Uterus (tissue), 3 donors: ENCODE measurements at regions not wholly inside any gene's neighbourhood (a gene's known extent, or its start where the extent isn't known, plus 50 kb on each side); places are given as distances from the start of the nearest gene placed in this dataset.

ENCODE experiments used
- DNase-seq, 2 donors: peaks; one replicate each; pipeline ENCODE4 v3.0.0-alpha.2; 2019 to 2020
- H3K27ac ChIP-seq, 2 donors: fragments of 200-600 bp; sonication (generic); 1 replicate in 1 of 2; 2 replicates in 1 of 2; pipeline ENCODE4 v1.5.1; 2016 to 2018
- H3K27me3 ChIP-seq, 2 donors: fragments of 200-600 bp; sonication (generic); one replicate each; pipeline ENCODE4 v1.5.1; 2018 to 2019; ENCODE audit warnings: control low read depth in 1 of 2
- H3K36me3 ChIP-seq, 2 donors: fragments of 200-600 bp; sonication (generic); one replicate each; pipeline ENCODE4 v1.5.1; 2019; ENCODE audit warnings: control low read depth in 1 of 2
- H3K4me1 ChIP-seq, 2 donors: fragments of 200-600 bp; sonication (generic); one replicate each; pipeline ENCODE4 v1.5.1; 2018 to 2019; ENCODE audit warnings: control low read depth in 1 of 2
- H3K4me3 ChIP-seq, 2 donors: fragments of 200-600 bp; sonication (generic); 1 replicate in 1 of 2; 2 replicates in 1 of 2; pipeline ENCODE4 v1.5.1; 2018 to 2019; ENCODE audit warnings: mild to moderate bottlenecking in 1 of 2
- H3K9me3 ChIP-seq, 2 donors: fragments of 200-600 bp; sonication (generic); one replicate each; pipeline ENCODE4 v1.5.1; 2019; ENCODE audit warnings: control low read depth in 1 of 2
- CTCF ChIP-seq, 4 experiments: fragments of 200-600 bp in 2 of 4; fragments of 450-650 bp in 2 of 4; sonication (generic) in 2 of 4; IDR thresholded peaks; one replicate each; pipeline ENCODE4 v1.5.1; 2016 to 2019; ENCODE audit warnings: antibody characterized with exemption in 4 of 4, mild to moderate bottlenecking in 2 of 4, moderate library complexity in 1 of 4
- POLR2A ChIP-seq, 2 donors: fragments of 450-650 bp; IDR thresholded peaks; one replicate each; pipeline ENCODE4 v1.6.1; 2016; ENCODE audit warnings: antibody characterized with exemption in 2 of 2, mild to moderate bottlenecking in 1 of 2, moderate library complexity in 1 of 2
- intact Hi-C: fragments of 100-400 bp; cut with DNase I; formaldehyde crosslinking; loops from one replicate; pipeline ENCODE4 v1.15.1; 2023; ENCODE audit warnings: low total_unique reads
- donor health status: DM: yes; HTN: yes; CAD: no.

GRCh38 chr4:132709056-132709455 is 440.0 kb upstream of the PCDH10 start:
- Histone ChIP-seq H3K27ac (no peak overlapping the region), H3K9me3 (no peaks in the 10 kb centered on the region), H3K4me3 (no peak overlapping the region), H3K4me1 (no peaks in the 10 kb centered on the region), H3K36me3 (no peaks in the 10 kb centered on the region), H3K27me3 (no peaks in the 10 kb centered on the region)
- TF ChIP-seq CTCF (IDR thresholded peaks at IDR 0.05) (no peak), POLR2A (IDR thresholded peaks at IDR 0.05) (no peak)
- DNase-seq = no peak
- intact Hi-C loops = no loop called here

- no peaks in the 10 kb centered on the region for H3K9me3 ChIP-seq
- H3K4me1 ChIP-seq = no peaks in the 10 kb centered on the region
- no peaks in the 10 kb centered on the region for H3K27me3 ChIP-seq
- intact Hi-C loops = no loop called here
- H3K27ac ChIP-seq = no peak overlapping the region
- H3K4me3 ChIP-seq = no peak overlapping the region
- DNase-seq = no peak
- TF ChIP-seq POLR2A (IDR thresholded peaks at IDR 0.05) (no peak), CTCF (IDR thresholded peaks at IDR 0.05) (no peak)
- no peaks in the 10 kb centered on the region for H3K36me3 ChIP-seq
These were observed 438.1 kb upstream of the PCDH10 start for GRCh38 chr4:132710971-132711370.

GRCh38 chr4:132737344-132737743 is 411.8 kb upstream of the PCDH10 start:
- no peaks in the 10 kb centered on the region for H3K4me1 ChIP-seq
- intact Hi-C loops = no loop called here
- H3K27me3 ChIP-seq = no peaks in the 10 kb centered on the region
- DNase-seq = no peak
- H3K9me3 ChIP-seq = no peaks in the 10 kb centered on the region
- H3K27ac ChIP-seq = no peak overlapping the region
- H3K36me3 ChIP-seq = no peaks in the 10 kb centered on the region
- H3K4me3 ChIP-seq = no peak overlapping the region
- no peak for TF ChIP-seq POLR2A (IDR thresholded peaks at IDR 0.05)
- TF ChIP-seq CTCF (IDR thresholded peaks at IDR 0.05) = no peak

GRCh38 chr4:132759199-132759780 is 389.8 kb upstream of the PCDH10 start:
- H3K9me3 ChIP-seq = no peaks in the 10 kb centered on the region
- no peaks in the 10 kb centered on the region for H3K27me3 ChIP-seq
- no peak overlapping the region for H3K4me3 ChIP-seq
- no peaks in the 10 kb centered on the region for H3K4me1 ChIP-seq
- intact Hi-C loops = no loop called here
- H3K36me3 ChIP-seq = no peaks in the 10 kb centered on the region
- no peak overlapping the region for H3K27ac ChIP-seq
- no peak for DNase-seq
- TF ChIP-seq POLR2A (IDR thresholded peaks at IDR 0.05) (no peak), CTCF (IDR thresholded peaks at IDR 0.05) (no peak)

- Histone ChIP-seq H3K36me3 (no peaks in the 10 kb centered on the region), H3K27ac (no peak overlapping the region), H3K4me3 (no peak overlapping the region), H3K9me3 (no peaks in the 10 kb centered on the region), H3K27me3 (no peaks in the 10 kb centered on the region), H3K4me1 (no peaks in the 10 kb centered on the region)
- no peak for TF ChIP-seq CTCF (IDR thresholded peaks at IDR 0.05)
- no peak for TF ChIP-seq POLR2A (IDR thresholded peaks at IDR 0.05)
- intact Hi-C loops = no loop called here
- no peak for DNase-seq
These were observed 385.6 kb upstream of the PCDH10 start for GRCh38 chr4:132763465-132763864.
